ENCODE measurements at regions not wholly inside any gene's neighbourhood (a gene's known extent, or its start where the extent isn't known, plus 50 kb on each side); places are given as distances from the start of the nearest gene placed in this dataset.

- no peak for TF ChIP-seq FOS (IDR thresholded peaks at IDR 0.05; ENCODE audit: low read depth, low read length)
- TF ChIP-seq CTCF (conservative IDR thresholded peaks at IDR 0.05; ENCODE audit: low read depth, low read length): no peak
- TF ChIP-seq RAD21 (IDR thresholded peaks at IDR 0.05; ENCODE audit: low read length): no peak
Observed at GRCh38 chr18:75123113-75123512, 85.8 kb downstream of the PTGR3 start.

Data from IMR-90 (cell line).